ENCODE measurements at regions not wholly inside any gene's neighbourhood (a gene's known extent, or its start where the extent isn't known, plus 50 kb on each side); places are given as distances from the start of the nearest gene placed in this dataset.

DNA sequence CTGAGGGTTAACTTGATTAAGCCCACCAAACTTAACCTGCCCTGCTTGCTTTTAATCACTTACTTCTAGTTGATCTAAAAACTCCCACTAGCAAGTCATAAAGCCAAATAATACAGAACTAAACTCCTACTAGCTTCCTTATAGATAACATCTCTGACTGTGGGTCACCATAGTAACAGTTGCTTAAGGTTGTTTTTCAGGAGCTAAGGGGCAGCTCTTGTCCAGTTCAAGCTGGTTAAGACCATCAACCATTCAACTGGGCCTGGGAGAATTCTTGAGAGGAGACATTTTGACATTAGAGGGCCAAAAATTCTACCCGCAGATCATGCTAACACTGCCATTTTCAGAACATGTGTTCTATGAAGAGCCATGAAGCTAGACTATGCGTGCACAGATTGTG lies 67.0 kb downstream of the UCHL1 start:
- Histone ChIP-seq H2BK15ac (ENCODE audit: low read length) (no peak overlapping the region), H2BK120ac (replicated peaks; ENCODE audit: low read depth, low read length) (no peak overlapping the region), H3K4me1 (replicated peaks in 1 of 4; ENCODE audit: control insufficient read depth in 3 of 4, insufficient read depth in 4 of 4, low read length in 3 of 4) (peaks cover 0 to 17% (median 12%) of the 10 kb centered on the region in 4 experiments), H3K23me2 (ENCODE audit: low read depth, low read length) (no peaks in the 10 kb centered on the region), H2BK5ac (ENCODE audit: low read depth, low read length) (no peak overlapping the region), H3K4me2 (ENCODE audit: insufficient read depth in 1 of 2, low read depth in 2 of 2, low read length in 2 of 2) (no peak overlapping the region), H3K36me3 (ENCODE audit: control insufficient read depth in 2 of 4, insufficient read depth in 4 of 4, low read length in 3 of 4) (no peaks in the 10 kb centered on the region), H2BK12ac (ENCODE audit: low read depth, low read length) (no peak overlapping the region), H3K23ac (ENCODE audit: insufficient read length) (no peak overlapping the region), H2AK5ac (ENCODE audit: low read depth, low read length) (no peak overlapping the region), H3K9ac (replicated peaks in 1 of 4; ENCODE audit: extremely low read depth in 1 of 4, low read depth in 3 of 4, low read length in 3 of 4) (no peak overlapping the region), H3K79me1 (ENCODE audit: low read depth, low read length) (no peaks in the 10 kb centered on the region), H3K4me3 (ENCODE audit: extremely low read depth in 1 of 4, insufficient read depth in 2 of 4, low read depth in 3 of 4, low read length in 4 of 4) (no peak overlapping the region), H3K56ac (replicated peaks; ENCODE audit: insufficient read length, low read depth, low read length) (no peak overlapping the region), H3K4ac (replicated peaks; ENCODE audit: insufficient read length, low read depth, low read length) (no peak overlapping the region), H4K5ac (ENCODE audit: insufficient read length, low read depth, low read length) (no peak overlapping the region), H3K27me3 (replicated peaks in 1 of 4; ENCODE audit: control insufficient read depth in 3 of 4, extremely low read depth in 1 of 4, insufficient read depth in 3 of 4, low read length in 3 of 4) (no peaks in the 10 kb centered on the region), H2AFZ (ENCODE audit: low read length) (no peak overlapping the region), H4K8ac (ENCODE audit: extremely low read depth, insufficient read depth, low read length) (no peak overlapping the region), H3K27ac (ENCODE audit: low read depth, low read length) (no peak overlapping the region), H3K18ac (ENCODE audit: extremely low read depth, low read length) (no peak overlapping the region), H2BK20ac (ENCODE audit: low read length) (no peak overlapping the region), H3K9me3 (ENCODE audit: insufficient read depth in 2 of 2, low read depth in 1 of 2, low read length in 1 of 2) (no peaks in the 10 kb centered on the region), H4K20me1 (replicated peaks in 1 of 2; ENCODE audit: control insufficient read depth in 1 of 2, insufficient read depth in 2 of 2, low read length in 2 of 2) (no peaks in the 10 kb centered on the region), H3K14ac (ENCODE audit: insufficient read length) (no peak overlapping the region), H3K79me2 (ENCODE audit: control insufficient read depth in 1 of 2, insufficient read depth in 2 of 2, low read length in 2 of 2) (no peaks in the 10 kb centered on the region), H4K91ac (replicated peaks; ENCODE audit: insufficient read length, low read length) (no peak overlapping the region)
- CTCF ChIA-PET (ENCODE audit: partially characterized antibody): interaction anchor here (1.0 to 1.2 kb wide), 2 partner anchors 20 to 330 kb away, joined by 3 to 4 read pairs; no protein-coding TSS in a partner anchor
- POLR2A ChIA-PET (ENCODE audit: partially characterized antibody): interaction anchor here (1.5 kb wide), 1 partner anchor 67 kb away, joined by 5 read pairs; the partner anchor contains the start of gene UCHL1
- no peak for FAIRE-seq
- DNase-seq (ENCODE audit: low read depth in 1 of 2, low spot score in 2 of 2): no peak
- WGBS, 2 experiments (ENCODE audit: extremely low coverage in 1 of 2, insufficient coverage in 1 of 2, insufficient read length in 1 of 2, insufficient replicate concordance in 2 of 2, low coverage in 1 of 2, low lambda C conversion rate in 2 of 2, missing lambda C conversion rate in 1 of 2): 96% methylated on average over 2 of the region's 2 CpGs; no CpG with 5 or more reads in 1 of the 2 experiments
- TF ChIP-seq BRCA1 (IDR thresholded peaks at IDR 0.05; ENCODE audit: low read depth, low read length): no peak
